D721Med (cell line): ENCODE measurements at regions not wholly inside any gene's neighbourhood (a gene's known extent, or its start where the extent isn't known, plus 50 kb on each side); places are given as distances from the start of the nearest gene placed in this dataset.

Experiments used
- DNase-seq: peaks from one replicate; pipeline ENCODE4 v3.0.0; 2011; ENCODE audit warnings: low spot score; ENCODE audit not compliant: insufficient read length
- FAIRE-seq: peaks from 2 replicates; lab custom pipeline; 2011; peaks lifted over from hg19 to GRCh38; lab: Jason Lieb, UNC
- CTCF ChIP-seq: IDR thresholded peaks from 2 replicates; pipeline ENCODE4 v1.5.1; 2012; ENCODE audit warnings: mild to moderate bottlenecking, control low read depth; ENCODE audit not compliant: insufficient read depth; ENCODE audit errors: missing control alignments

- no peak for TF ChIP-seq CTCF
- FAIRE-seq = no peak
- DNase-seq = no peak
These were observed 335.8 kb downstream of the EPHA7 start for GRCh38 chr6:93083337-93084230.

GRCh38 chr6:93081901-93082300, 337.5 kb downstream of the EPHA7 start:
- TF ChIP-seq CTCF = no peak
- DNase-seq (no peak), FAIRE-seq (no peak)

GRCh38 chr6:93079061-93079460, 340.3 kb downstream of the EPHA7 start:
- DNase-seq (no peak), FAIRE-seq (no peak)
- TF ChIP-seq CTCF = no peak

GRCh38 chr6:93073811-93074210, 345.5 kb downstream of the EPHA7 start:
- no peak for TF ChIP-seq CTCF
- FAIRE-seq (no peak), DNase-seq (no peak)

- no peak for DNase-seq
- TF ChIP-seq CTCF = no peak
- FAIRE-seq = no peak
These were observed 349.5 kb downstream of the EPHA7 start for GRCh38 chr6:93069856-93070255.

- TF ChIP-seq CTCF = no peak
- DNase-seq (no peak), FAIRE-seq (no peak)
These were observed 359.4 kb downstream of the EPHA7 start for GRCh38 chr6:93059911-93060310.

GRCh38 chr6:93057584-93057983, 361.8 kb downstream of the EPHA7 start:
- no peak for TF ChIP-seq CTCF
- FAIRE-seq = no peak

More at GRCh38 chr6:93057584-93057983, 361.8 kb downstream of the EPHA7 start:
- DNase-seq = no peak
